PC-9 (cell line): ENCODE measurements at regions not wholly inside any gene's neighbourhood (a gene's known extent, or its start where the extent isn't known, plus 50 kb on each side); places are given as distances from the start of the nearest gene placed in this dataset.

Source experiments
- BruUV-seq: library from RNA; stranded (reverse); fragments of 400-500 nt; replicated peaks from 2 replicates; lab custom pipeline; 2021; lab: Mats Ljungman, UMichigan
- CTCF ChIA-PET: fragments of 300-600 bp; sonication (Branson Sonifier 250); formaldehyde crosslinking; loops from one replicate; lab custom pipeline; 2022; ENCODE audit warnings: antibody characterized with exemption; lab: Charles Lee
- POLR2A ChIA-PET: fragments of 300-600 bp; sonication (Branson Sonifier 250); formaldehyde crosslinking; loops from one replicate; lab custom pipeline; 2022; ENCODE audit warnings: antibody characterized with exemption; ENCODE audit not compliant: unreplicated experiment; lab: Charles Lee
- DNase-seq, 2 experiments: peaks; one replicate each; pipeline versions ENCODE4 v3.0.0 to v3.0.0-alpha.2; 2015 to 2022; ENCODE audit warnings: mixed read lengths in 1 of 2
- H2AFZ ChIP-seq: fragments of 200-600 bp; sonication (generic); 2 replicates; pipeline ENCODE4 v1.8.1; 2017; ENCODE audit warnings: antibody characterized with exemption
- H3F3A ChIP-seq: fragments of 200-600 bp; sonication (generic); 2 replicates; pipeline ENCODE4 v1.8.1; 2017; ENCODE audit warnings: antibody characterized with exemption, mild to moderate bottlenecking, low read depth; ENCODE audit not compliant: insufficient read depth
- H3K27ac ChIP-seq: fragments of 200-600 bp; sonication (generic); 2 replicates; pipeline ENCODE4 v1.6.1; 2016; ENCODE audit warnings: mixed run types
- H3K27me3 ChIP-seq: fragments of 200-600 bp; sonication (generic); 2 replicates; pipeline ENCODE4 v1.6.1; 2016; ENCODE audit warnings: low read depth, mixed run types; ENCODE audit not compliant: insufficient read depth
- H3K36me3 ChIP-seq: fragments of 200-600 bp; sonication (generic); 2 replicates; pipeline ENCODE4 v1.6.1; 2016; ENCODE audit warnings: low read depth, mixed run types
- H3K4me1 ChIP-seq: fragments of 200-600 bp; sonication (generic); replicated peaks from 2 replicates; pipeline ENCODE4 v1.6.1; 2016; ENCODE audit warnings: mixed run types; ENCODE audit not compliant: insufficient read depth
- H3K4me2 ChIP-seq: fragments of 200-600 bp; sonication (generic); 2 replicates; pipeline ENCODE4 v1.6.1; 2017; ENCODE audit warnings: mixed run types
- H3K4me3 ChIP-seq: fragments of 200-600 bp; sonication (generic); 2 replicates; pipeline ENCODE4 v1.6.1; 2016; ENCODE audit warnings: mixed run types
- H3K79me2 ChIP-seq: fragments of 200-600 bp; sonication (generic); 2 replicates; pipeline ENCODE4 v1.6.1; 2017; ENCODE audit warnings: low read depth, mixed run types
- H3K9me2 ChIP-seq: fragments of 200-600 bp; sonication (generic); 2 replicates; pipeline ENCODE4 v1.8.1; 2017; ENCODE audit warnings: mild to moderate bottlenecking; ENCODE audit not compliant: insufficient read depth
- H3K9me3 ChIP-seq: fragments of 200-600 bp; sonication (generic); 2 replicates; pipeline ENCODE4 v1.8.1; 2016; ENCODE audit warnings: low read depth; ENCODE audit not compliant: insufficient read depth
- H4K20me1 ChIP-seq: fragments of 200-600 bp; sonication (generic); 2 replicates; pipeline ENCODE4 v1.8.1; 2017; ENCODE audit not compliant: insufficient read depth
- CTCF ChIP-seq: fragments of 200-600 bp; sonication (generic); conservative IDR thresholded peaks from 2 replicates; pipeline ENCODE4 v1.6.1; 2017; ENCODE audit warnings: mixed run types, antibody characterized with exemption, mild to moderate bottlenecking, moderate library complexity
- EZH2 ChIP-seq: fragments of 200-600 bp; sonication (generic); IDR thresholded peaks from 2 replicates; pipeline ENCODE4 v1.8.0; 2017; ENCODE audit warnings: antibody characterized with exemption, low read depth
- intact Hi-C: fragments of 100-400 bp; cut with micrococcal nuclease; formaldehyde crosslinking; loops from one replicate; pipeline ENCODE4 v1.10.0; 2022; ENCODE audit not compliant: unreplicated experiment

- H3K4me1 ChIP-seq, result peaks cover 28% of the 10 kb centered on the region
- CTCF ChIA-PET, result interaction anchor here (0.6 to 1.2 kb wide), 3 partner anchors 10 to 1363 kb away, joined by 4 to 8 read pairs (median 4); no protein-coding TSS in a partner anchor
- H2AFZ ChIP-seq, result no peak overlapping the region
- no peaks in the 10 kb centered on the region for H3K27me3 ChIP-seq
- no peak overlapping the region for H3K4me2 ChIP-seq
- POLR2A ChIA-PET, result interaction anchor here (0.5 kb wide), 1 partner anchor 545 kb away, joined by 8 read pairs; no protein-coding TSS in a partner anchor
- no peaks in the 10 kb centered on the region for H3K79me2 ChIP-seq
- no peak for TF ChIP-seq EZH2
- no peak for TF ChIP-seq CTCF
- intact Hi-C loops, result no loop called here
- peaks cover 9% of the 10 kb centered on the region for H3F3A ChIP-seq
- no peaks in the 10 kb centered on the region for H3K9me2 ChIP-seq
- no peaks in the 10 kb centered on the region for H3K36me3 ChIP-seq
- no TSS peak for BruUV-seq
- H4K20me1 ChIP-seq, result no peaks in the 10 kb centered on the region
- no peaks in the 10 kb centered on the region for H3K9me3 ChIP-seq
- H3K27ac ChIP-seq, result no peak overlapping the region
- no peak for DNase-seq
- H3K4me3 ChIP-seq, result no peak overlapping the region
Observed at GRCh38 chr9:109913461-109913810, 133.4 kb downstream of the PALM2AKAP2 start.

GRCh38 chr9:109914280-109915027 is 134.5 kb downstream of the PALM2AKAP2 start:
- CTCF ChIA-PET, result interaction anchor here (0.6 kb wide), 2 partner anchors 45 to 1362 kb away, joined by 4 to 8 read pairs; no protein-coding TSS in a partner anchor
- Histone ChIP-seq H3F3A (peaks cover 9% of the 10 kb centered on the region), H4K20me1 (no peaks in the 10 kb centered on the region), H3K9me3 (no peaks in the 10 kb centered on the region), H3K27ac (no peak overlapping the region), H3K9me2 (no peaks in the 10 kb centered on the region), H3K79me2 (no peaks in the 10 kb centered on the region), H3K4me2 (no peak overlapping the region), H3K36me3 (no peaks in the 10 kb centered on the region), H3K4me1 (peaks cover 28% of the 10 kb centered on the region), H3K4me3 (no peak overlapping the region), H3K27me3 (no peaks in the 10 kb centered on the region), H2AFZ (no peak overlapping the region)
- DNase-seq, result no peak
- TF ChIP-seq CTCF (no peak), EZH2 (no peak)
- POLR2A ChIA-PET, result no interaction called here
- intact Hi-C loops, result no loop called here
- no TSS peak for BruUV-seq

GRCh38 chr9:109916316-109916715 is 136.3 kb downstream of the PALM2AKAP2 start:
- Histone ChIP-seq H3K27ac (no peak overlapping the region), H4K20me1 (no peaks in the 10 kb centered on the region), H3K9me3 (no peaks in the 10 kb centered on the region), H3K36me3 (no peaks in the 10 kb centered on the region), H2AFZ (no peak overlapping the region), H3K79me2 (no peaks in the 10 kb centered on the region), H3K9me2 (no peaks in the 10 kb centered on the region), H3F3A (peaks cover 9% of the 10 kb centered on the region; the same call in 1 of the 2 replicates), H3K4me2 (no peak overlapping the region), H3K4me1 (peaks cover 15% of the 10 kb centered on the region), H3K4me3 (no peak overlapping the region), H3K27me3 (no peaks in the 10 kb centered on the region)
- intact Hi-C loops, result no loop called here
- TF ChIP-seq CTCF (no peak), EZH2 (no peak)
- CTCF ChIA-PET, result no interaction called here
- BruUV-seq, result no TSS peak
- DNase-seq, result no peak
- POLR2A ChIA-PET, result no interaction called here
